ENCODE measurements at regions not wholly inside any gene's neighbourhood (a gene's known extent, or its start where the extent isn't known, plus 50 kb on each side); places are given as distances from the start of the nearest gene placed in this dataset.

DNA sequence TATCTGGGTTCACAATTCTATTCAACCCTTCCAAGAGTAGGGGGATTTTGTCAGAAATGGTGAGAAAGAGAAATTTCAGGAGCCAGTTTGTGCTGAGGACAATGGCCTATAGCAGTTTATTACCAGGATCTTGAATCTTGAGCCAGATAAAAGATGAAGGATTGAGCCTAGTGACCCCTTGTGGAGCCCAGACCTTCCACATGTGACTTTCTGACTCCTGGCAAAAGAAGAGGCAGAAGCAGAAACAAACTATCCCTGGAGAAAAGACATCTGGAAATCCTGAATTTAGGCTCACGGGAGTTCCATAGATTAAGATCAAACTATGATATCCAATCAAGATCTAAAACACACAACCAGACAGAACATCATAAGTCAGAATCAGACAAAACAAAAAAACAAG, 60.9 kb upstream of the CHRM2 start:
- no peak for ATAC-seq (replicated peaks)
- Mint-ChIP-seq H3K9me3 (peaks cover 13 to 15% of the 10 kb centered on the region in 2 donors), H3K36me3 (ENCODE audit: insufficient read depth) (no peaks in the 10 kb centered on the region), H3K4me3 (no peak overlapping the region), H3K27me3 (no peaks in the 10 kb centered on the region), H3K4me1 (ENCODE audit: low read depth in 2 of 2) (no peaks in the 10 kb centered on the region), H3K27ac (no peak overlapping the region)
- no peak for DNase-seq

DNA sequence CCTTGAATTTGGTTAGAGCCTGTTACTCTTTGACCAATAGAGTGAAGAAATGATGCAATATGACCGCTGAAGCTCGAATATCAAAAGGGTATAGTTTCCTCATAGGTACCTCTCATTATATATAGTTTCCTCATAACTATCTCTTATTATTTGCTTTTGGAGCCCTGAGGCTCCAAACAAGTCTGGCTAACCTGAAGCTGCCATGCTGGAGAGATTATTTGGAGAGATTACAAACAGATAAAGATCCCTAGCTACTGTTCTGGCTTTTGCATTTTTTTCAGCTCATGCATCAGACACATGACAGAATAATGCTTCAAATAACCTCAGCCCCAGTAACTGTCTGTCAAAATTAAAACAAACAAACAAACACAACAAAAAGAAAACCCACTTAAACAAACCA, 65.4 kb upstream of the CHRM2 start:
- DNase-seq (no peak), ATAC-seq (replicated peaks) (no peak)
- Mint-ChIP-seq H3K36me3 (ENCODE audit: insufficient read depth) (no peaks in the 10 kb centered on the region), H3K27me3 (no peaks in the 10 kb centered on the region), H3K9me3 (peaks cover 11 to 14% of the 10 kb centered on the region in 2 donors), H3K4me3 (no peak overlapping the region), H3K27ac (no peak overlapping the region), H3K4me1 (ENCODE audit: low read depth in 2 of 2) (no peaks in the 10 kb centered on the region)

DNA sequence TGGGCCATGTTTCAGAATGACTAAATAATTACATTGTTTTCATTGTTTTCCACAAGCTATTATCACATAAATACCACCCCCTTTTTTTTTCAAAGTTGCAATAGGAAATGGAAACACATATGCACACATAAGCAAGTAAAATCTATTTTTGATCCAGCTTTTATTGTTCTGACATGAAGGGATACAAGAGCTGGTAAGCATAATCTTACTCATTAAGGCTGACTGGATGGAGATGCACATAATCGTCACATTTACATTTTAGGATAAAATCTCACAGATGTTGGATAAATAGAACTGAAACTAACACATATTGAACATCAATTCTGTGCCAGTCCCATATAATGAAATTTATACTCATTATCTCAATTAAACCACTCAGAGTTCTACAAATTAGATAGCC, 84.5 kb upstream of the CHRM2 start:
- DNase-seq: no peak
- Mint-ChIP-seq H3K4me1 (ENCODE audit: low read depth in 2 of 2) (no peaks in the 10 kb centered on the region), H3K4me3 (no peak overlapping the region), H3K27me3 (no peaks in the 10 kb centered on the region), H3K9me3 (peaks cover 0 to 4% of the 10 kb centered on the region in 2 donors), H3K27ac (no peak overlapping the region), H3K36me3 (ENCODE audit: insufficient read depth) (no peaks in the 10 kb centered on the region)
- no peak for ATAC-seq (replicated peaks)

DNA sequence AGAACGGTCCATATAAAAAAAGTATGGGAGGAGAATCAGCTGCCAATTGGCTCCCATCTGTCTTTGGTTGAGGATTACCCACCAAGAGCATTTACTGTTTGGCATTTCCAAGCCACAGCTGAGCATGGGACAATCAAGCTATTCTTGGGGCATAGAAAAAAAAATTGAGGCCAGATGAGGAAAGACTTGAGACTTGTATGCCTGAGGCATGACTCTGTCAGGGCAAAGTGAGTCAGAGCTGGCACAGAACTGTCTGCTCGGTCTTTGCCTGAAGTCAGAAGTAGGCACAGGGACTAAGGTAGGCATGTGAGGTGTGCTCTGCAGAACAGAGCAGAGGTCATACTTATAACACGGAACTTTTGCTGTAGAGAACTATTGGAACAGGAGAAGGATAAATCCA, 126.5 kb upstream of the CHRM2 start:
- H3K36me3 Mint-ChIP-seq (ENCODE audit: insufficient read depth): no peaks in the 10 kb centered on the region
- DNase-seq: no peak
- H3K9me3 Mint-ChIP-seq: peaks cover 12 to 16% of the 10 kb centered on the region in 2 donors

DNA sequence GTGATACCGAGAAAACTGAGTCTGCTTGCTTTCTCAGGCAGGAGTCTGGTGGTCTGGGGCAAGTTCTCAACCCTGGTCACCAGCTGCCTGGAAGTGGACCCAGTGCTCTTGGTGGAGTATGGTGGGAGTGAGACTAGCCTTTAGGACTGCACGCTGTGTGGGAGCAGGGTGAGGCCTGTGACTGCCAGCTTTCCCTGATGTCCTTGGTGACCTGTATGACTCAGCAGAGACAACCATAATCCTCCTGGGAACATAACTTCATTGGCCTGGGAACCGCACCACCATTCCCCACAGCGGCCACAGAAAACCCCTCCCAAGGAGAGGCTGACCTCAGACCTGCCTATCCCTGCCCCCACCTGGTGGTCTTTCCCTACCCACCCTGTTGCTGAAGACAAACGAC, 139.5 kb upstream of the CHRM2 start:
- DNase-seq (no peak), ATAC-seq (replicated peaks) (no peak)
- Mint-ChIP-seq H3K4me3 (no peak overlapping the region), H3K4me1 (ENCODE audit: low read depth in 2 of 2) (no peaks in the 10 kb centered on the region), H3K36me3 (ENCODE audit: insufficient read depth) (no peaks in the 10 kb centered on the region), H3K9me3 (peaks cover 11 to 17% of the 10 kb centered on the region in 2 donors), H3K27ac (no peak overlapping the region), H3K27me3 (no peaks in the 10 kb centered on the region)

More for the DNA sequence above, 126.5 kb upstream of the CHRM2 start:
- Mint-ChIP-seq H3K4me1 (ENCODE audit: low read depth in 2 of 2) (no peaks in the 10 kb centered on the region), H3K4me3 (no peak overlapping the region), H3K27me3 (no peaks in the 10 kb centered on the region), H3K27ac (no peak overlapping the region)
- no peak for ATAC-seq (replicated peaks)

DNA sequence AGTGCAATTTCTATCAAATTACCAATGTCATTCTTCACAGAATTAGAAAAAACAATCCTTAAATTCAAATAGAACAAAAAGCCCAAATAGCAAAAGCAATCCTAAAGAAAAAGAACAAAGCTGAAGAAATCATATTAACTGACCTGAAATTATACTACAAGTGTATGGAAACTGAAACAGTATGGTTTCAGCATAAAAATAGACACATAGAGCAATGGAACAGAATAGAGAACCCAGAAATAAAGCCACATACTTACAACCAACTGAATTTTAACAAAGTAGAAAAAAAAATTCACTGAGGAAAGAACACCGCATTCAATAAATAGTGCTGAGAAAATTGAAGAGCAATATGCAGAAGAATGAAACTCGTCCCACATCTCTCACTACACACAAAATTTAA, 142.0 kb upstream of the CHRM2 start:
- ATAC-seq (replicated peaks) (no peak), DNase-seq (no peak)
- Mint-ChIP-seq H3K9me3 (peaks cover 8 to 11% of the 10 kb centered on the region in 2 donors), H3K27ac (no peak overlapping the region), H3K36me3 (ENCODE audit: insufficient read depth) (no peaks in the 10 kb centered on the region), H3K4me1 (ENCODE audit: low read depth in 2 of 2) (no peaks in the 10 kb centered on the region), H3K27me3 (no peaks in the 10 kb centered on the region), H3K4me3 (no peak overlapping the region)

DNA sequence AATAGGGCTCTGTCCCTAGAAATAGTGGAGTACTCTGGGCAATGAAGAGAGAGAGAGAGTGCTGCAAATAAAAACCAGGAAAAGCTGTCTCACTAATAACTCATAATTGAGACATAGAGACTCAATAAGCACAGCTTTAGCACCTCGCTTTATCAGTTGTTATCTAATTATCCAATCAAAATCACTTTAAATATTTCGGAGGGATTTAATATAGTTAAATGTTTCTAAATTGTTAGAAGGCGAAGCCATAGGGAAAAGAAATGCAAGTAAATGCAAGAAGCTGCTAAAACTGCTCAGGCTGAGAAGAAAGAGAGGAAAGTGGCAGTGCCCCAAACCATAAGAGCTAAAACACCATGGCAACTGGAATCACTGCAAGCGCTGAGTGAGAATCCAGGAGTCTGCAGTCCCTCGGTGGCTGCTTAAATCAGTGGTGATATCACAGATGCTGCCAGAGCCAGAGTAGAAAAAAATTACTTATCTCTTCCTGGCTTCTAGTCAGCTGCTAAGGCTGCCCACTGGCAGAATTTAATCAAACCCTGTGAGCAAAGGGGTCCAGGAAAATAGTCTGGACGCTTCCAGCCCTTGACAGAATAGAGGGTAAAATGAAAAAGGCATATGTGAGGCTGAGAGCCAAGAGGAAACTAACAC, 150.4 kb upstream of the CHRM2 start:
- H3K27me3 Mint-ChIP-seq: no peaks in the 10 kb centered on the region
- H3K9me3 Mint-ChIP-seq: peaks cover 0 to 9% of the 10 kb centered on the region in 2 donors
- no peak overlapping the region for H3K27ac Mint-ChIP-seq
- H3K36me3 Mint-ChIP-seq (ENCODE audit: insufficient read depth): no peaks in the 10 kb centered on the region
- ATAC-seq (replicated peaks) (no peak), DNase-seq (no peak)
- H3K4me3 Mint-ChIP-seq: no peak overlapping the region
- H3K4me1 Mint-ChIP-seq (ENCODE audit: low read depth in 2 of 2): no peaks in the 10 kb centered on the region

DNA sequence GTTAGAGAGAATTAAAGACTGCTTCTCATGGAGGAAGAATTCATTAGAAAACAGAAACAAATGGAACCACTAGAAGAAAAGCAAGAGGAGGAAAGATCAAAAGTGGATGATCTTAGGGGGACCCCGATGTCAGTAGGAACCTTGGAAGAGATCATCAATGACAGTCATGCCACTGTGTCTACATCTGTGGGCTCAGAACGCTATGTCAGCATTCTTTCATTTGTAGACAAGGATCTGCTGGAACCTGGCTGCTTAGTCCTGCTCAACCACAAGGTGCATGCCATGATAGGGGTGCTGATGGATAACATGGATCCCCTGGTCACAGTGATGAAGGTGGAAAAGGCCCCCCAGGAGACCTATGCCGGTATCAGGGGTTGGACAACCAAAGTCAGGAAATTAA, 154.4 kb upstream of the CHRM2 start:
- Mint-ChIP-seq H3K36me3 (ENCODE audit: insufficient read depth) (no peaks in the 10 kb centered on the region), H3K9me3 (peaks cover 0 to 16% of the 10 kb centered on the region in 2 donors), H3K27ac (no peak overlapping the region), H3K4me3 (no peak overlapping the region), H3K27me3 (no peaks in the 10 kb centered on the region), H3K4me1 (ENCODE audit: low read depth in 2 of 2) (no peaks in the 10 kb centered on the region)
- ATAC-seq (replicated peaks): no peak
- no peak for DNase-seq

DNA sequence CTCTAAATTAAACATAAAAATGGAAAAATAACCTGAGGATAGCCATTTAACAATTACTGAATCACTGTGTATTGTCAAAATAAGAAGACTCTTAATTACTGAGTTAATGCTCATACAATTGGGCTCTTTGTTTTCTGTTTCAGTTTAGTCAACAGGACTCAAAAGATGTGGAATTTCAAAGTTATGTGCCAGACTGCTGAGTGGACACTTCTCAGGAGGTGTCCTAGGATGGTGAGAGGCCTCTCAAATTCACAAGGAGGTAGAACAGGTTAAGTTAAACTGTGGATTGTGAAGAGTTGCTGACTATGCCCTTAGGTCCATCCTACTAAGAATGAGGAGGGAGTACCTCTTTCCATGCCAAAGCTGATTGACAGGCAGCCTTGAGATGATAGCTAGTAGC, 157.7 kb upstream of the CHRM2 start:
- Mint-ChIP-seq H3K27me3 (no peaks in the 10 kb centered on the region), H3K4me3 (no peak overlapping the region)

DNA sequence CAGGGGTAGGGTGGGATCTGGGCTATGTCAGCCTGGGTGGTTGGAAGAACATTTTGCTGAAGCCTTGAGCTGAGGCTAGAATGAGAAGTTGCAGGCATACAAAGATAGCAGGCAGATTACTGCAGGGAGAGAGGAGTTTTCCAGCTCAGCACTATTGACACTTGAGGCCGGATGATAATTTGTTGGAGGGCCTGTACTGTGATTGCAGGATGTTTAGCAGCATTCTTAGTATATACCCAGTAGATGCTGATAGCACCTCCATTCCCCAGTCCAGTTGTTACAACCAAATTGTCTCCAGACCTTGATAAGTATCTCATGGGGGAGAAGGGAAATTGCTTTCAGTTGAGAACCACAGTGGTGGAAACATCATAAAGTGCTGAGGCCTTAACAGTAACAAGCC, 158.6 kb upstream of the CHRM2 start:
- H3K9me3 Mint-ChIP-seq: peaks cover 7 to 14% of the 10 kb centered on the region in 2 donors
- DNase-seq (no peak), ATAC-seq (replicated peaks) (no peak)
- H3K4me3 Mint-ChIP-seq: no peak overlapping the region
- no peaks in the 10 kb centered on the region for H3K27me3 Mint-ChIP-seq
- no peak overlapping the region for H3K27ac Mint-ChIP-seq
- H3K36me3 Mint-ChIP-seq (ENCODE audit: insufficient read depth): no peaks in the 10 kb centered on the region
- no peaks in the 10 kb centered on the region for H3K4me1 Mint-ChIP-seq (ENCODE audit: low read depth in 2 of 2)

More for the DNA sequence above, 157.7 kb upstream of the CHRM2 start:
- ATAC-seq (replicated peaks): no peak
- no peaks in the 10 kb centered on the region for H3K36me3 Mint-ChIP-seq (ENCODE audit: insufficient read depth)
- DNase-seq: no peak
- H3K4me1 Mint-ChIP-seq (ENCODE audit: low read depth in 2 of 2): no peaks in the 10 kb centered on the region
- no peak overlapping the region for H3K27ac Mint-ChIP-seq
- H3K9me3 Mint-ChIP-seq: peaks cover 0 to 14% of the 10 kb centered on the region in 2 donors

DNA sequence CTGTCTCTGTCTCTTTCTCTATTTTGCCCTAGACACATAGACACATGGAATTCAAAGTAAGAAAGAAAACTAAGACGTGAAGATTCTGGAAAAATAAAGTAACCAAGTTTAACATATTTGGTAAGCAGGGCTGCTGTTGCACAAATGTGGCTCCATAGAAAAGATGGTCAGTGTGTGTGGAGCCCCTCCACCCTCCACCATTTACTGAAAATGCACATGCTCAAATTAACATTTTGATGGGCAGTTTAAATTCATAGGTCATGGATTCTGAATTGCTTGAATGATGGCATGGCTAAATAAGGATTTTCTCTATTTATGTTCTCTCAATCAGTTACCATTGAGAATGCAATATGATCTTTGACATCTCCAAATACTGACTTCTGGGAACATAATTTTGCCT, 165.5 kb upstream of the CHRM2 start:
- no peaks in the 10 kb centered on the region for H3K36me3 Mint-ChIP-seq (ENCODE audit: insufficient read depth)
- H3K27ac Mint-ChIP-seq: no peak overlapping the region
- H3K9me3 Mint-ChIP-seq: peaks cover 2 to 12% of the 10 kb centered on the region in 2 donors
- no peaks in the 10 kb centered on the region for H3K4me1 Mint-ChIP-seq (ENCODE audit: low read depth in 2 of 2)
- H3K4me3 Mint-ChIP-seq: no peak overlapping the region
- ATAC-seq (replicated peaks): no peak
- no peak for DNase-seq
- H3K27me3 Mint-ChIP-seq: no peaks in the 10 kb centered on the region

DNA sequence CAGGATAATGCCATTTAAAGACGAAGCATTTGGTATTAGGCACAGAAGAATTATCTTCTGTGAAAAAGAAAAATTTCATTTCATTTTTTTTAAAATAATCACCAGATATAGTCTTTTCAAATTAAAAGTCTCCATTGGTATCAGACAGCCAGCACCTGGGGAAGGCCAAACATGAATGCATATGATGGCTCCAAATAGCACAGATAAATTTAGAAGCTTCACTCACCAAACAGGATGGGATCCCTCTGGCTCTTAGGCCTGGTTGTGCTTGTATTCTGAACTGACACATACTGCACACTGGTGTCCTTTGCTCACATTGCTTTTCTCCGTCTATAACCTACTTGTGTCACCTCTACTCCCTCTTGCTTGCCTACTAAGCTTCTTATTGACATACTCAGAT, 169.5 kb upstream of the CHRM2 start:
- no peaks in the 10 kb centered on the region for H3K27me3 Mint-ChIP-seq
- peaks cover 0 to 4% of the 10 kb centered on the region in 2 donors for H3K9me3 Mint-ChIP-seq
- H3K27ac Mint-ChIP-seq: no peak overlapping the region
- no peak for ATAC-seq (replicated peaks)
- DNase-seq: no peak
- no peaks in the 10 kb centered on the region for H3K36me3 Mint-ChIP-seq (ENCODE audit: insufficient read depth)
- H3K4me1 Mint-ChIP-seq (ENCODE audit: low read depth in 2 of 2): no peaks in the 10 kb centered on the region
- H3K4me3 Mint-ChIP-seq: no peak overlapping the region

DNA sequence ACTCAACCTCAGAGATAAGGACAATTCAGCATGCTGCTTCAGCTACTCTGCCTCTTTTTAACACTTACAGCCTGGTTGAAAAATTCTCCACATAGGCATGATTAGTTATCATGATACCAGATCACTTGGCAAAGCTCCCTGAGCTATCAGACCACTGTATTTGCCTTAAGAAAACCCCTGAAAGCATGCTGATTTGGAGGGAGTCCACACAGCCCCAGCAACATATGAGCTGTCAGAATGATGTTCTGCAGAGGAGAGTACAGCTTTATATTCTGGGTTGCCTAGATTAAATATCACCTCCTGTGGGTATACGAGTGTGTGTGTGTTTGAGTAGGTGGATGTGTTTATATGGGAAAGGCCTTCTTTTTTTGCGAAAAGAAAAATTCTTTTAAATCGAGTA, 170.2 kb upstream of the CHRM2 start:
- peaks cover 0 to 4% of the 10 kb centered on the region in 2 donors for H3K9me3 Mint-ChIP-seq
- DNase-seq: no peak
- H3K4me3 Mint-ChIP-seq: no peak overlapping the region
- no peaks in the 10 kb centered on the region for H3K36me3 Mint-ChIP-seq (ENCODE audit: insufficient read depth)
- H3K4me1 Mint-ChIP-seq (ENCODE audit: low read depth in 2 of 2): no peaks in the 10 kb centered on the region
- no peak overlapping the region for H3K27ac Mint-ChIP-seq
- no peaks in the 10 kb centered on the region for H3K27me3 Mint-ChIP-seq
- ATAC-seq (replicated peaks): no peak

DNA sequence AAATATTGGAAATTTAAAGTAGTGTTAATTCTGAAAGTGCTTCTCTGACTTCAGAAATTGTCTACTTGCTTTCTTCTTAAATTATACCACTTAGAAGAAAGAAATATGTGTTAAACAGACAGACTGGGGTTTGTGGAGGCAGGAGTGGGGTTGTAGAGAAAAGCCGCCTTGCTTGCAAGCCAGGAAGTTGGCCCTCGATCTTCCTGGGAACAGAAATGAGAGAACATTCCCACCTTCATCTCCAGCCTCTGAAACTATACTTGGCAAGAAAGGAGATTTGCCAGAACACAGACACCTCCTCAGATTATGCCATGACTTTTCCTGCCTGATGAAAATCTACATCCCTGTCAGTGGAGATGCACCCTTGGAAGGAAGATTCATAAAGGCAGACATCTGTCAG, 171.2 kb upstream of the CHRM2 start:
- no peak overlapping the region for H3K4me3 Mint-ChIP-seq
- H3K36me3 Mint-ChIP-seq (ENCODE audit: insufficient read depth): no peaks in the 10 kb centered on the region
- H3K27ac Mint-ChIP-seq: no peak overlapping the region
- H3K4me1 Mint-ChIP-seq (ENCODE audit: low read depth in 2 of 2): no peaks in the 10 kb centered on the region
- peaks cover 0 to 4% of the 10 kb centered on the region in 2 donors for H3K9me3 Mint-ChIP-seq
- H3K27me3 Mint-ChIP-seq: no peaks in the 10 kb centered on the region
- DNase-seq (no peak), ATAC-seq (replicated peaks) (no peak)
